Ovary (tissue), 3 donors: ENCODE measurements at regions not wholly inside any gene's neighbourhood (a gene's known extent, or its start where the extent isn't known, plus 50 kb on each side); places are given as distances from the start of the nearest gene placed in this dataset.

ENCODE experiments used
- CTCF ChIP-seq, 3 donors: fragments of 450-650 bp in 2 of 3; fragments of 200-600 bp in 1 of 3; IDR thresholded peaks; one replicate each; pipeline versions ENCODE4 v1.5.1 to v1.8.0; 2016 to 2022; ENCODE audit warnings: antibody characterized with exemption in 3 of 3, mild to moderate bottlenecking in 1 of 3
- EP300 ChIP-seq: sonication (generic); formaldehyde crosslinking; IDR thresholded peaks from one replicate; pipeline ENCODE4 v1.6.1; 2017; ENCODE audit warnings: antibody characterized with exemption
- POLR2A ChIP-seq: fragments of 450-650 bp; IDR thresholded peaks from one replicate; pipeline ENCODE4 v1.6.1; 2017; ENCODE audit warnings: antibody characterized with exemption, mild to moderate bottlenecking, moderate library complexity
- donor health status: DM: no; HTN: no; CAD: no.

- no peak for TF ChIP-seq CTCF (IDR thresholded peaks at IDR 0.05)
- no peak for TF ChIP-seq POLR2A
- TF ChIP-seq EP300: no peak
Measured at GRCh38 chr1:36652011-36652410, 169.3 kb upstream of the CSF3R start.
